ENCODE measurements at regions not wholly inside any gene's neighbourhood (a gene's known extent, or its start where the extent isn't known, plus 50 kb on each side); places are given as distances from the start of the nearest gene placed in this dataset.
"Not testable (repeated sequence)": the region's sequence is repeated elsewhere in the genome, so short reads cannot be mapped to it uniquely, and the experiment has no call there.

- Histone ChIP-seq H3K4me1 (ENCODE audit: control insufficient read depth, insufficient read depth, low read length) (peaks cover 20% of the 10 kb centered on the region), H3K9me3 (ENCODE audit: control insufficient read depth, insufficient read depth, low read length) (no peaks in the 10 kb centered on the region), H3K27me3 (ENCODE audit: control insufficient read depth, insufficient read depth, low read length) (no peaks in the 10 kb centered on the region), H3K36me3 (ENCODE audit: control insufficient read depth, insufficient read depth, low read length) (no peaks in the 10 kb centered on the region), H3K9ac (ENCODE audit: low read depth, low read length) (no peak overlapping the region), H3K4me3 (ENCODE audit: low read depth, low read length) (no peak overlapping the region)
Measured at GRCh38 chr15:60152386-60152785, 148.3 kb downstream of the FOXB1 start.

GRCh38 chr15:60154764-60155325 is 150.7 kb downstream of the FOXB1 start:
- Histone ChIP-seq H3K4me3 (ENCODE audit: low read depth, low read length) (no peak overlapping the region), H3K27me3 (ENCODE audit: control insufficient read depth, insufficient read depth, low read length) (no peaks in the 10 kb centered on the region), H3K36me3 (ENCODE audit: control insufficient read depth, insufficient read depth, low read length) (no peaks in the 10 kb centered on the region), H3K9ac (ENCODE audit: low read depth, low read length) (no peak overlapping the region), H3K9me3 (ENCODE audit: control insufficient read depth, insufficient read depth, low read length) (no peaks in the 10 kb centered on the region), H3K4me1 (ENCODE audit: control insufficient read depth, insufficient read depth, low read length) (peaks cover 12% of the 10 kb centered on the region)

- Histone ChIP-seq H3K4me3 (ENCODE audit: low read depth, low read length) (no peak overlapping the region), H3K4me1 (ENCODE audit: control insufficient read depth, insufficient read depth, low read length) (peaks cover 12% of the 10 kb centered on the region)
Measured at GRCh38 chr15:60155661-60156060, 151.6 kb downstream of the FOXB1 start.

GRCh38 chr15:60160909-60161308 is 156.8 kb downstream of the FOXB1 start:
- no peaks in the 10 kb centered on the region for H3K27me3 ChIP-seq (ENCODE audit: control insufficient read depth, insufficient read depth, low read length)
- no peaks in the 10 kb centered on the region for H3K36me3 ChIP-seq (ENCODE audit: control insufficient read depth, insufficient read depth, low read length)
- no peaks in the 10 kb centered on the region for H3K4me1 ChIP-seq (ENCODE audit: control insufficient read depth, insufficient read depth, low read length)
- H3K4me3 ChIP-seq (ENCODE audit: low read depth, low read length) = no peak overlapping the region
- H3K9ac ChIP-seq (ENCODE audit: low read depth, low read length) = no peak overlapping the region
- H3K9me3 ChIP-seq (ENCODE audit: control insufficient read depth, insufficient read depth, low read length) = no peaks in the 10 kb centered on the region

More at GRCh38 chr15:60155661-60156060, 151.6 kb downstream of the FOXB1 start:
- H3K9ac ChIP-seq (ENCODE audit: low read depth, low read length) = no peak overlapping the region
- H3K9me3 ChIP-seq (ENCODE audit: control insufficient read depth, insufficient read depth, low read length) = no peaks in the 10 kb centered on the region
- no peaks in the 10 kb centered on the region for H3K27me3 ChIP-seq (ENCODE audit: control insufficient read depth, insufficient read depth, low read length)
- no peaks in the 10 kb centered on the region for H3K36me3 ChIP-seq (ENCODE audit: control insufficient read depth, insufficient read depth, low read length)

- H3K4me1 ChIP-seq (ENCODE audit: control insufficient read depth, insufficient read depth, low read length) = no peaks in the 10 kb centered on the region
- no peak overlapping the region for H3K9ac ChIP-seq (ENCODE audit: low read depth, low read length)
- no peaks in the 10 kb centered on the region for H3K9me3 ChIP-seq (ENCODE audit: control insufficient read depth, insufficient read depth, low read length)
- H3K4me3 ChIP-seq (ENCODE audit: low read depth, low read length) = no peak overlapping the region
- H3K27me3 ChIP-seq (ENCODE audit: control insufficient read depth, insufficient read depth, low read length) = no peaks in the 10 kb centered on the region
- H3K36me3 ChIP-seq (ENCODE audit: control insufficient read depth, insufficient read depth, low read length) = no peaks in the 10 kb centered on the region
Measured at GRCh38 chr15:60161704-60162103, 157.6 kb downstream of the FOXB1 start.

- no peaks in the 10 kb centered on the region for H3K4me1 ChIP-seq (ENCODE audit: control insufficient read depth, insufficient read depth, low read length)
- H3K9me3 ChIP-seq (ENCODE audit: control insufficient read depth, insufficient read depth, low read length) = no peaks in the 10 kb centered on the region
- no peaks in the 10 kb centered on the region for H3K27me3 ChIP-seq (ENCODE audit: control insufficient read depth, insufficient read depth, low read length)
- H3K36me3 ChIP-seq (ENCODE audit: control insufficient read depth, insufficient read depth, low read length) = no peaks in the 10 kb centered on the region
- H3K4me3 ChIP-seq (ENCODE audit: low read depth, low read length) = no peak overlapping the region
- H3K9ac ChIP-seq (ENCODE audit: low read depth, low read length) = no peak overlapping the region
Measured at GRCh38 chr15:60162251-60162967, 158.3 kb downstream of the FOXB1 start.

GRCh38 chr15:60162968-60163355 is 158.9 kb downstream of the FOXB1 start:
- no peaks in the 10 kb centered on the region for H3K36me3 ChIP-seq (ENCODE audit: control insufficient read depth, insufficient read depth, low read length)
- H3K9ac ChIP-seq (ENCODE audit: low read depth, low read length) = no peak overlapping the region
- no peaks in the 10 kb centered on the region for H3K4me1 ChIP-seq (ENCODE audit: control insufficient read depth, insufficient read depth, low read length)
- no peaks in the 10 kb centered on the region for H3K9me3 ChIP-seq (ENCODE audit: control insufficient read depth, insufficient read depth, low read length)
- no peak overlapping the region for H3K4me3 ChIP-seq (ENCODE audit: low read depth, low read length)
- H3K27me3 ChIP-seq (ENCODE audit: control insufficient read depth, insufficient read depth, low read length) = no peaks in the 10 kb centered on the region

- no peaks in the 10 kb centered on the region for H3K27me3 ChIP-seq (ENCODE audit: control insufficient read depth, insufficient read depth, low read length)
- no peaks in the 10 kb centered on the region for H3K9me3 ChIP-seq (ENCODE audit: control insufficient read depth, insufficient read depth, low read length)
- H3K36me3 ChIP-seq (ENCODE audit: control insufficient read depth, insufficient read depth, low read length) = no peaks in the 10 kb centered on the region
- H3K4me3 ChIP-seq (ENCODE audit: low read depth, low read length) = no peak overlapping the region
- H3K4me1 ChIP-seq (ENCODE audit: control insufficient read depth, insufficient read depth, low read length) = no peaks in the 10 kb centered on the region
- H3K9ac ChIP-seq (ENCODE audit: low read depth, low read length) = no peak overlapping the region
Measured at GRCh38 chr15:60165111-60165510, 161.0 kb downstream of the FOXB1 start.

GRCh38 chr15:60172143-60172542 is 168.0 kb downstream of the FOXB1 start:
- H3K27me3 ChIP-seq (ENCODE audit: control insufficient read depth, insufficient read depth, low read length) = no peaks in the 10 kb centered on the region
- no peak overlapping the region for H3K9ac ChIP-seq (ENCODE audit: low read depth, low read length)
- H3K36me3 ChIP-seq (ENCODE audit: control insufficient read depth, insufficient read depth, low read length) = no peaks in the 10 kb centered on the region
- H3K9me3 ChIP-seq (ENCODE audit: control insufficient read depth, insufficient read depth, low read length) = no peaks in the 10 kb centered on the region
- no peaks in the 10 kb centered on the region for H3K4me1 ChIP-seq (ENCODE audit: control insufficient read depth, insufficient read depth, low read length)
- H3K4me3 ChIP-seq (ENCODE audit: low read depth, low read length) = no peak overlapping the region

- no peaks in the 10 kb centered on the region for H3K27me3 ChIP-seq (ENCODE audit: control insufficient read depth, insufficient read depth, low read length)
- no peak overlapping the region for H3K4me3 ChIP-seq (ENCODE audit: low read depth, low read length)
- H3K9me3 ChIP-seq (ENCODE audit: control insufficient read depth, insufficient read depth, low read length) = no peaks in the 10 kb centered on the region
- no peaks in the 10 kb centered on the region for H3K36me3 ChIP-seq (ENCODE audit: control insufficient read depth, insufficient read depth, low read length)
- H3K4me1 ChIP-seq (ENCODE audit: control insufficient read depth, insufficient read depth, low read length) = no peaks in the 10 kb centered on the region
- no peak overlapping the region for H3K9ac ChIP-seq (ENCODE audit: low read depth, low read length)
Measured at GRCh38 chr15:60179786-60180391, 175.8 kb downstream of the FOXB1 start.

- not testable (repeated sequence) for H3K9me3 ChIP-seq (ENCODE audit: control insufficient read depth, insufficient read depth, low read length); H3K36me3 ChIP-seq (ENCODE audit: control insufficient read depth, insufficient read depth, low read length); H3K9ac ChIP-seq (ENCODE audit: low read depth, low read length); H3K4me3 ChIP-seq (ENCODE audit: low read depth, low read length); H3K4me1 ChIP-seq (ENCODE audit: control insufficient read depth, insufficient read depth, low read length); H3K27me3 ChIP-seq (ENCODE audit: control insufficient read depth, insufficient read depth, low read length)
Measured at GRCh38 chr15:60181957-60182356, 177.8 kb downstream of the FOXB1 start.

- Histone ChIP-seq H3K4me3 (ENCODE audit: low read depth, low read length) (no peak overlapping the region), H3K36me3 (ENCODE audit: control insufficient read depth, insufficient read depth, low read length) (no peaks in the 10 kb centered on the region), H3K27me3 (ENCODE audit: control insufficient read depth, insufficient read depth, low read length) (no peaks in the 10 kb centered on the region), H3K9ac (ENCODE audit: low read depth, low read length) (no peak overlapping the region), H3K9me3 (ENCODE audit: control insufficient read depth, insufficient read depth, low read length) (no peaks in the 10 kb centered on the region), H3K4me1 (ENCODE audit: control insufficient read depth, insufficient read depth, low read length) (no peaks in the 10 kb centered on the region)
Measured at GRCh38 chr15:60183366-60183765, 179.3 kb downstream of the FOXB1 start.
